Stomach (tissue), 4 donors: ENCODE measurements at regions not wholly inside any gene's neighbourhood (a gene's known extent, or its start where the extent isn't known, plus 50 kb on each side); places are given as distances from the start of the nearest gene placed in this dataset.

Experiments
- CTCF ChIP-seq, 7 experiments: fragments of 450-650 bp in 4 of 7; fragments of 200-600 bp in 3 of 7; sonication (generic) in 3 of 7; IDR thresholded peaks; one replicate each; pipeline ENCODE4 v1.5.1; 2016 to 2019; ENCODE audit warnings: antibody characterized with exemption in 7 of 7, control low read depth in 2 of 7, mild to moderate bottlenecking in 1 of 7
- EP300 ChIP-seq: sonication (generic); formaldehyde crosslinking; IDR thresholded peaks from one replicate; pipeline ENCODE4 v1.6.1; 2017; ENCODE audit warnings: antibody characterized with exemption
- POLR2A ChIP-seq, 4 donors: fragments of 450-650 bp; IDR thresholded peaks; one replicate each; pipeline ENCODE4 v1.6.1; 2016; ENCODE audit warnings: antibody characterized with exemption in 4 of 4, control low read depth in 2 of 4, mild to moderate bottlenecking in 1 of 4, moderate library complexity in 1 of 4
- POLR2AphosphoS5 ChIP-seq, 3 donors: sonication (generic); formaldehyde crosslinking; IDR thresholded peaks; one replicate each; pipeline ENCODE4 v1.6.1; 2016; ENCODE audit warnings: antibody characterized with exemption in 3 of 3

- TF ChIP-seq CTCF (IDR thresholded peaks at IDR 0.05) (no peak), POLR2A (IDR thresholded peaks at IDR 0.05) (no peak), EP300 (no peak), POLR2AphosphoS5 (IDR thresholded peaks at IDR 0.05) (no peak)
These were observed 395.3 kb upstream of the GOLIM4 start for GRCh38 chr3:168490981-168491380.
